ENCODE measurements at regions not wholly inside any gene's neighbourhood (a gene's known extent, or its start where the extent isn't known, plus 50 kb on each side); places are given as distances from the start of the nearest gene placed in this dataset.

DNA sequence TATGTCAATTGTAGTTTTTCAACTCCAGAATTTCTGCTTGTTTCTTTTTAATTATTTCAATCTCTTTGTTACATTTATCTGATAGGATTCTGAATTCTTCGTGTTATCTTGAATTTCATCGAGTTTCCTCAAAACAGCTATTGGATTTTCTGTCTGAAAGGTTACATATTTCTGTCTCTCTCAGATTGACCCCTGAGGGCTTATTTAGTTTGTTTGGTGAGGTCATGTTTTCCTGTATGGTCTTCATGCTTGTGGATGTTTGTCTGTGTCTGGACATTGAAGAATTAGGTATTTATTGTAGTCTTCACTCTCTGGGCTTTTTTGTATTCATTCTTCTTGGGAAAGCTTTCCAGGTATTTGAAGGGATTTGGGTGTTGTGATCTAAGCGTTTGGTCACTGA lies 85.6 kb downstream of the SNAPC1 start:
- DNase-seq (ENCODE audit: low read depth in 2 of 2), result no peak

DNA sequence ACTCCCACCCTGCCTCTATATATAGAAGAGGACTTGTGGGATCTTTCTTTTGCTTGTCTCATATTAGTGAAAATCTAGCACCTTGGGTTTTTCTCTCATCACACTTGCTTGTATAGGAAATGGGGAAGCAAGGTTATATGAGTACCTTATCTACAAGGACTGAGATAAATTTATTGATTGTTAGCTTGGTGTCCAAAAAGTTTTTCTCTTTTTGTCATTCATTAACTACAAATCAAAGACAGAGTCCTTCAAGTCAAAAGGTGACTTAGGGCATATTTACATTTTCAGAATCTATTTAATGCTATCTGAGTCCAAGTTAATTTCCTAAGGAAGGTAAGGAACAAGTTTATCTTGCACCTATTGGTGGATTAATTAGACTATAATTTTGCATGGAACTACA lies 92.7 kb downstream of the SNAPC1 start:
- DNase-seq (ENCODE audit: low read depth in 2 of 2), result no peak

DNA sequence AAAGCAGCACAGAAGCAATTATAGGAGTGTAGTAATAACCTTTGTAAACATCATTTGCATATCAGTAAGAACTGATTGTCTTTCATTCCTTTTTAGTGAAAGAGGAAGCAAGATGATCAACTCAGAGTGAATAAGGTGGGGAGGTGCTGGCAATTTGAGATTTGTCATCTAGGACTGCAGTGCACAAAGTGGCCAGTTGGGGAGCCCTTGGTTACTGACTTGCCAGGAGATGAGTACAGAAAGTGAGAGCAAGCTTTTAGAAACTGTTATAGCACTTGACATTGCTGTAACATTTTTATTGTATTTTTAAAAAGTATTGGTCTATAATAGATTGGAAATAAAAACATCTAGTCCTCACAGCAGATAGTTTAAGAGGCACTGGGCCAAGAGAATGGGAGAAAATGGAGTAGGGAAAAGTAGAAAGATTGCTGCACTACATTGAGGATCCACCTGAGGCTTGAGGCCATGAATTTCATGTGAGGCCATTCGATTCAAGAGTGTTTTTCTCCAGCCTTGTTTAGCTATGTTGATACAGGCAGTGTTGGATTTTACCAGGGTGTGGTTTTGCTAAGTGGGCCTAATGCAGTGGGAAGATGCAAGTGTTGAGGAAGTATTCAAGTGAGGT lies 98.2 kb downstream of the SNAPC1 start:
- peak in 1 of 2 donors; percentile 54 for DNase-seq (ENCODE audit: low read depth in 2 of 2)

DNA sequence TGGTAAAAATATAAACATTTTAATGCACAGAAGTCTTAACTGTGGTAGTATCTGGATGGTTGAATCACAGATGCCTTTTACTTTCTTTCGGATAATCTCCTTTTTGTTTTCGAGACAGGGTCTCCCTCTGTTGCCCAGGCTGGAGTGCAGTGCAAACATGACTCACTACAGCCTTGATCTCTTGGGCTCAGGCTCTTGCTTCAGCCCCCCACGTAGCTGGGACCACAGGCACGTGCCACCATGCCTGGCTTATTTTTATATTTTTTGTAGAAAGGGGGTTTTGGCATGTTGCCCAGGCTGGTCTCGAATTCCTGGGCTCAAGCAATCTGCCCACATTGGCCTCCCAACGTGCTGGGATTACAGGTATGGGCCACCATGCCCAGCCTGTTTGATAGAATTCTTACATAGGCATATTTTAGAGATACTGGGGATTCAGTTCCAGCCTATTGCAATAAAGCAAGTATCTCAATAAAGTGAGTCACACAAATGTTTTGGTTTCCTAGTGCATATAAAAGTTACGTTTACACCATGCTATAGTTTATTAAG lies 99.2 kb downstream of the SNAPC1 start:
- no peak for DNase-seq (ENCODE audit: low read depth in 2 of 2)

GRCh38 chr14:61864329-61864898 lies 102.2 kb downstream of the SNAPC1 start:
- no peak for DNase-seq (ENCODE audit: low read depth in 2 of 2)

GRCh38 chr14:61866932-61867920 lies 105.0 kb downstream of the SNAPC1 start:
- no peak for DNase-seq (ENCODE audit: low read depth in 2 of 2)

- DNase-seq (ENCODE audit: low read depth in 2 of 2), result no peak
These were observed 106.6 kb downstream of the SNAPC1 start for GRCh38 chr14:61868846-61869245.

GRCh38 chr14:61870163-61870562 lies 107.9 kb downstream of the SNAPC1 start:
- DNase-seq (ENCODE audit: low read depth in 2 of 2), result no peak

DNA sequence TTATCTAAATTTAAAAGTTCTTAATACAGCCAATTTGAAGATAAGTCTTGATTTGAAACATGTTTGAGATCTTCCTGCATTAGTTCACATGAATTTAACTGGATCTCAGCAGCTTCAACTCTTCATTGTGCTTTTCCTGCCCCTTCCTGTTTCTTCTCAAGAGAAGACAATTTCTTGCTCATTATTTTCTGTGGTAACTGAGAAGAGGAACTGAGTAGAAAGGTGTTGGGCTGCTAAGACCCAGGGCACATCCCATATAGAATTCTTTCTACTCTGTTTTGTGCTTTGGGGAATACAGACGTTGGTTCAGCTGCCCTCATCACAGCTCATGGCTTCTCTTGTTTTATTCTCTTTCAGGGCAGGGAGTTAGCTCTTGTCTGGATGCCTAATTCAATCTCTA lies 110.2 kb downstream of the SNAPC1 start:
- no peak for DNase-seq (ENCODE audit: low read depth in 2 of 2)

DNA sequence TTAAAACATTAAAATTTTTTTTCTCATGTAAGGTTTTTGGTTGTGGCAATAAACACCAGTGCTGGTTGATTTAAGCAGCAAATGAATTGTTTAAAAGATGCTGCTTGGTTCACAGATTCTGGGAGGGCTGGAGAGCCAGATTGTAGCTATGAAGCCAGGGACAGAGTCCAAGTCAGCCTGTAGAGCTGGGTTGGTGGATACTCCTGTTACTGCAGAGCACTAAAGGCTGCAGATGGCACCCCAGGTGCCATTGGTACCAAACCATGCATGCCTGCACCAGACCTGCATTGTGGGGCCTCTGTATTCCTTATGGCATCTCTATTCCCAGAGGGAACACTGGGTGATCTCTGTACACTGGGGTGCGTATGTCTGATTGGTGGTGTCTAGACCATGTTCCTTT lies 113.3 kb downstream of the SNAPC1 start:
- no peak for DNase-seq (ENCODE audit: low read depth in 2 of 2)

- no peak for DNase-seq (ENCODE audit: low read depth in 2 of 2)
These were observed 114.3 kb downstream of the SNAPC1 start for GRCh38 chr14:61876362-61877034.

DNA sequence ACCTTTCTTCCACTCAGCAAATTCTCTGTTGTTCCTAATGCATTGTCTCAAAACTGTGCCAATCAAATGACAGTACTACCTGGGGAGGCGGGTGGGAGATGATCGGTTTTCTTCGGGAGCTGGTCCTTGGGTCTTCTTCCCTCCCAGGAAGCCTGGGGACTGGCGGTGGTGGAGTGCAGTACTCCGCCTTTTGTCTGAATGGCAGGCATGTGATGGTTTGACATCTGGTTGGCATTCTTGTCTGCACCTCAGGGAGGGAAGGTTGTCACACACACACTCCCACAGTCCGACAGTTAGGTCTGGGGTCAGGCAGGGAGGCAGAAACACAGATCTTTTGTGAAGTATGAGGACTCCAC lies 114.8 kb downstream of the SNAPC1 start:
- no peak for DNase-seq (ENCODE audit: low read depth in 2 of 2)

DNA sequence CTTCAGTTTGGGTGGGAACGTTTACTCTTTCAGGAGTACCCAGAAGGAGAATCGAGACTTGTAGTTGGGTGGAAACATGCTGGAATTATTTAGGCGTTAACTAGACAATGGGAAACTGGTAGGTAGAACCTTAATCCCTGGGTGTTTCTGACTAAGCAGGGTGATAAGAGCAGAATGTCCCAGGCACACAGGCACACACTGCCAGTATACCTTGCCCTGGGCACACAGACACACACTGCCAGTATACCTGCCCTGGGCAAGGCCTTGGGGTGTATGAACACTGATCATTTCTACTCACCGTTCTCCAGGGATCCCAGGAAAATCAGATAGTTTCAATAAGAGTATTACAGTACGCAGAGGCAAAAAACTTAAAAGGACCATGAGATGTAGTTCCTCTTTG lies 115.5 kb downstream of the SNAPC1 start:
- no peak for DNase-seq (ENCODE audit: low read depth in 2 of 2)

DNA sequence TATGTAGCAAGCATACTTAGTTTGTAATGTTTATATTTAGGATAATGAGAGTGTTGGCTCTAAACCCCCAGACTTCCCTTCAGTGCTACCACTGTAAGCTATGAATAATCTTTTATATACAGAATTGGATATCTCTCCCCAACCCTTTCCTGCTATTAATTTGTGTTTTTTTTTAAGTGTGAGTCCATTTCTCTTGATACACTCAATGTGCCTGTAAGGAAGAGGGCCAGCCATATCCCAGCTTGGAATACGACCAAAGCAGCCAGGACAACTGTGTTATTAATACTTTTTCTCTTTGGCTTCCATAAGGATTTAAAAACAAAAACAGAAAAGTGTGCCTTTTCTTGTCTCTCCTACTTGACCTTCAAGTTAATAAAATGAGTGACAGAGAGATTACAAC lies 116.7 kb downstream of the SNAPC1 start:
- no peak for DNase-seq (ENCODE audit: low read depth in 2 of 2)

DNA sequence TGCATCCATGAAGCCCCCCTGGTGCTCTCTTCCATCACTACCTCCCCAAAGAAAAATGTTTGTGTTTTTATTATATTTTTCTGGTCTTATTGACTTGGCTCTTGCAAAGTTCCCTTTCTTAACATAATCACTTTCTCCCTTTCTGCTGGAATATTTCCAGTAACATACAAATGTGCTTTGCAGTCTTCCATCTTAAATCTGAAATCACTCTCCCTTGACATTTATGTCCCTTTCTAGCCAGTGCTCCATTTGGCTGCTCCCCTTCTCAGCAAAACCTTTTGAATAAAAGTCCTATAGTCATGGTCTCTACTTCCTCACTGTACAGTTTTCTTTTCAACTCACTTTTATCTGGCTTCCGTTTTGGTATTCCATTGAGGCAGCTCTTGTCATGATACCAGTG lies 118.8 kb downstream of the SNAPC1 start:
- DNase-seq (ENCODE audit: low read depth in 2 of 2), result no peak

DNA sequence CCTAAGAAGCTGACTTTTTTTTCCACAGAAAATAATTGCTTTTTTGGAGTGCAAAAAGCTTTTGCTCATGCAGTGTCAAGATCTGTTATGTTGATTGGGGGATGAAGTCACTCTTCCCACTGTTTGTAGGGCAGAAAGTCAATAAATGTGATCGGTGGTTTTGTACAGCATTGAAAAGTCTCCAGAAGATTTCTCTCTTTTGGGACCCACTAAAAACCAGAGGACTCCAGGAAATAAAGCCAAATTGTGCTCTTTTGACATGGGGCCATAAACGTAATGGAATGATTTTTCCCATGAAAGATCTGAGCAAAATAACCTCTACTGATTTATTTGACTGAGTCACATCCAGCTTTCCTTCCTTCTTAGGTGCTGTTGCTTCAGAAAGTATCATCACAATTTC lies 122.5 kb downstream of the SNAPC1 start:
- no peak for DNase-seq (ENCODE audit: low read depth in 2 of 2)

DNA sequence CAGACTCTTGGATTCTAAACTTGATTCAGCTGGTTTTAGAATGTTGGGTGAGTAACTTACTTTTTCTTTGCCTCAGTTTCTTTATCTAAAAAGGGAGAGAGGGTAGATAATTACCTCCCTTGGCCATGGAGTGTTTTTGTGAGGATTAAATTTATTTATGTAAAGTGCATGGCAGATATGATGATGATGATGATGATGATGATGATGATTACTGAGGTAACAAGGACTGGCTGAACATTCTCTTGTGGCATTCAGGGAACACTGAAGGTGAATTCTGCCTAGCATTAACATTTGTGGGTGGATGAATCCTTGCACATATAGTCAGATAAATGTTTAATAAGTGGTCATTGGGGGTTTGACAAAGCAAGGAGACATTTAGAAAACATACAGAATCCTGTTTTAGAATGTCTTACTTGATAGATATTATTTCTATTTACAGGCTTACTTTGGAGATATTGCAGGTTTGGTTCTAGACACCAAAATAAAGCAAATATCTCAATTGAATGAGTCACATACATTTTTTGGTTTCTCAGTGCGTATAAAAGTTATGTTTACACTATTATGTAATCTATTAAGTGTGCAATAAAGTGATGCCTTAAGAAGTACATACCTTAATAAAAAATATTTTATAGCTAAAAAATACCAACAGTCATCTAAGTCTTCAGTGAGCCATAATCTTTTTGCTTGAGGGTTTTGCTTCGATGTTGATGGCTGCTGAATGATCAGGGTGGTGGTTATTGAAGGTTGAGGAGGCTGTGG lies 123.2 kb downstream of the SNAPC1 start:
- no peak for DNase-seq (ENCODE audit: low read depth in 2 of 2)

GRCh38 chr14:61887628-61888027 lies 125.4 kb downstream of the SNAPC1 start:
- DNase-seq (ENCODE audit: low read depth in 2 of 2), result no peak

GRCh38 chr14:61889914-61890351 lies 127.7 kb downstream of the SNAPC1 start:
- no peak for DNase-seq (ENCODE audit: low read depth in 2 of 2)

DNA sequence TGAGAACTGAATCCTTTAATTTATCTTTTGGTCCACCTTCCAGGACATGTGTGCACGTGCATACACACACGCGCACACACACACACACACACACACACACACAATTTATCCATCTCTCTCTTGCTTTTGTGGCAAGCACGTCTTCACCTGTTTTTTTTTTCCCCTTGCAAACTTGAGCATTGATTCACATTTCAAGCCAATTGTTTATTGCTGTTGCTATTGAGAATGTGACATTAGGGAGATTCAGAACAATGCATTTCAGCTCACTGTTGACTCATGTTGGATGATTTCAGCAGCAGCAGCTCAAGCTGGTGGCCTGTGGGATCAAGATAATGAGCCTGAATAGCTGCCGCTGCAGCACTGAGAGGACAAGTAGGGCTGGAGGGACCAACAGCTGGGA lies 128.9 kb downstream of the SNAPC1 start:
- peak in 1 of 2 donors; percentile 11 for DNase-seq (ENCODE audit: low read depth in 2 of 2)

- no peak for DNase-seq (ENCODE audit: low read depth in 2 of 2)
These were observed 129.6 kb downstream of the SNAPC1 start for GRCh38 chr14:61891810-61892209.

All from dermis microvascular lymphatic vessel endothelial cell (primary cell).